GM12891 (cell line): ENCODE measurements at regions not wholly inside any gene's neighbourhood (a gene's known extent, or its start where the extent isn't known, plus 50 kb on each side); places are given as distances from the start of the nearest gene placed in this dataset.

Experiments used
- POLR2A ChIP-seq: IDR thresholded peaks from 2 replicates; pipeline ENCODE4 v1.6.1; 2011; ENCODE audit warnings: low read depth, low read length, control low read depth
- POLR2AphosphoS5 ChIP-seq: IDR thresholded peaks from 2 replicates; pipeline ENCODE4 v1.6.1; 2011; ENCODE audit warnings: low read depth, low read length, control low read depth
- POU2F2 ChIP-seq: IDR thresholded peaks from 2 replicates; pipeline ENCODE4 v1.6.1; 2011; ENCODE audit warnings: low read depth, mild to moderate bottlenecking, control low read depth, low read length, moderate library complexity
- TAF1 ChIP-seq: IDR thresholded peaks from 2 replicates; pipeline ENCODE4 v1.6.1; 2011; ENCODE audit warnings: low read depth, low read length, control low read depth

GRCh38 chr7:138228119-138228518, 151.9 kb downstream of the AKR1D1 start:
- TF ChIP-seq POLR2AphosphoS5 (no peak), POLR2A (no peak), POU2F2 (no peak), TAF1 (no peak)
